ENCODE measurements at regions not wholly inside any gene's neighbourhood (a gene's known extent, or its start where the extent isn't known, plus 50 kb on each side); places are given as distances from the start of the nearest gene placed in this dataset.

GRCh38 chr22:49564666-49565515 is 262.8 kb downstream of the BRD1 start:
- intact Hi-C loops (cut with DNase I), result no loop called here
- peak in 1 of 10 donors; percentile 59 for DNase-seq

- DNase-seq, result peak in 1 of 10 donors; percentile 49
- intact Hi-C loops (cut with DNase I), result no loop called here
Observed at GRCh38 chr22:49564054-49564453, 263.6 kb downstream of the BRD1 start.

GRCh38 chr22:49562685-49563249 is 264.9 kb downstream of the BRD1 start:
- intact Hi-C loops (cut with DNase I), result no loop called here
- DNase-seq, result no peak

- intact Hi-C loops (cut with DNase I), result no loop called here
- DNase-seq, result peak in 1 of 10 donors; percentile 18
Observed at GRCh38 chr22:49561976-49562375, 265.7 kb downstream of the BRD1 start.

- intact Hi-C loops (cut with DNase I), result no loop called here
- peak in 1 of 10 donors; percentile 13 for DNase-seq
Observed at GRCh38 chr22:49561338-49561737, 266.3 kb downstream of the BRD1 start.

- peak in 2 of 10 donors; percentile 45 to 48 for DNase-seq
Observed at GRCh38 chr22:49555526-49555925, 272.1 kb downstream of the BRD1 start.

GRCh38 chr22:49554741-49555140 is 272.9 kb downstream of the BRD1 start:
- intact Hi-C loops (cut with DNase I), result no loop called here
- peak in 4 of 10 donors; percentile 5 to 55 (median 29) for DNase-seq

More at GRCh38 chr22:49555526-49555925, 272.1 kb downstream of the BRD1 start:
- intact Hi-C loops (cut with DNase I), result no loop called here

GRCh38 chr22:49554296-49554625 is 273.4 kb downstream of the BRD1 start:
- intact Hi-C loops (cut with DNase I), result no loop called here
- peak in 4 of 10 donors; percentile 5 to 59 (median 28) for DNase-seq

- DNase-seq, result peak in 6 of 10 donors; percentile 2 to 63 (median 10)
- intact Hi-C loops (cut with DNase I), result no loop called here
Observed at GRCh38 chr22:49553518-49554295, 274.0 kb downstream of the BRD1 start.

- peak in 6 of 10 donors; percentile 1 to 61 (median 12) for DNase-seq
- intact Hi-C loops (cut with DNase I), result no loop called here
Observed at GRCh38 chr22:49553076-49553475, 274.6 kb downstream of the BRD1 start.

GRCh38 chr22:49551897-49552614 is 275.6 kb downstream of the BRD1 start:
- DNase-seq, result peak in 6 of 10 donors; percentile 3 to 61 (median 13)
- intact Hi-C loops (cut with DNase I), result no loop called here

GRCh38 chr22:49551446-49551845 is 276.2 kb downstream of the BRD1 start:
- DNase-seq, result peak in 4 of 10 donors; percentile 4 to 62 (median 33)
- intact Hi-C loops (cut with DNase I), result no loop called here

GRCh38 chr22:49550766-49551362 is 276.8 kb downstream of the BRD1 start:
- DNase-seq, result peak in 5 of 10 donors; percentile 2 to 63 (median 12)
- intact Hi-C loops (cut with DNase I), result no loop called here

- DNase-seq, result peak in 4 of 10 donors; percentile 3 to 67 (median 20)
- intact Hi-C loops (cut with DNase I), result no loop called here
Observed at GRCh38 chr22:49550141-49550430, 277.6 kb downstream of the BRD1 start.

GRCh38 chr22:49549256-49550140 is 278.2 kb downstream of the BRD1 start:
- peak in 4 of 10 donors; percentile 4 to 57 (median 20) for DNase-seq
- intact Hi-C loops (cut with DNase I), result no loop called here

- intact Hi-C loops (cut with DNase I), result no loop called here
- DNase-seq, result peak in 4 of 10 donors; percentile 4 to 70 (median 13)
Observed at GRCh38 chr22:49548356-49549202, 279.1 kb downstream of the BRD1 start.

GRCh38 chr22:49547751-49548239 is 279.9 kb downstream of the BRD1 start:
- intact Hi-C loops (cut with DNase I), result no loop called here

More at GRCh38 chr22:49547751-49548239, 279.9 kb downstream of the BRD1 start:
- DNase-seq, result peak in 6 of 10 donors; percentile 0 to 67 (median 12)

Data from posterior cingulate gyrus (tissue), 11 donors.